ENCODE measurements at regions not wholly inside any gene's neighbourhood (a gene's known extent, or its start where the extent isn't known, plus 50 kb on each side); places are given as distances from the start of the nearest gene placed in this dataset.

DNA sequence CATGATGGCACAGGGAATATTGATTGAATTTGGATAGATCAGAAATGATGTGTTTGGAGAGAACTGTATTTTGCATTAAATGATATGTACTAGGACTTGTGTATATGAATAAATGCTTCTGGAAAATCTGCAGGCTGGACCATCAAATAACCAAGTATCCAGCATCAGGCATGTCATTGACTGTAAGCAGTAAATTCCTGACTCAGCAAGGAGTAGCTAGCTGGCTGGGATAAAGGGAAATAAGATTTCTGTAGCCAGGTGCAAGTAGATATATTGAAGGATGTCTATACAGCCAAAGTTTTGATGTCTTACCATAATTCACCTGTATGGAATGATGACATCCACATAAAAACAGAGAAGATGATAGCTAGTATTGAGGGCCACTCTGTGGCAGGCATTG, 809.6 kb downstream of the CDH11 start:
- no TSS peak for BruUV-seq (replicated peaks)
- TF ChIP-seq TCF7 (IDR thresholded peaks at IDR 0.05; ENCODE audit: borderline replicate concordance), result no peak
- no peak for TF ChIP-seq YBX1 (IDR thresholded peaks at IDR 0.05)
- TF ChIP-seq ETV6 (conservative IDR thresholded peaks at IDR 0.05 in 1 of 2, IDR thresholded peaks at IDR 0.05 in 1 of 2; ENCODE audit: borderline replicate concordance in 1 of 2, low read depth in 1 of 2), result no peak
- TF ChIP-seq LARP7 (IDR thresholded peaks at IDR 0.05), result no peak
- TF ChIP-seq YY1 (IDR thresholded peaks at IDR 0.05; ENCODE audit: low read depth, low read length), result no peak
- TF ChIP-seq, protein P1, sequence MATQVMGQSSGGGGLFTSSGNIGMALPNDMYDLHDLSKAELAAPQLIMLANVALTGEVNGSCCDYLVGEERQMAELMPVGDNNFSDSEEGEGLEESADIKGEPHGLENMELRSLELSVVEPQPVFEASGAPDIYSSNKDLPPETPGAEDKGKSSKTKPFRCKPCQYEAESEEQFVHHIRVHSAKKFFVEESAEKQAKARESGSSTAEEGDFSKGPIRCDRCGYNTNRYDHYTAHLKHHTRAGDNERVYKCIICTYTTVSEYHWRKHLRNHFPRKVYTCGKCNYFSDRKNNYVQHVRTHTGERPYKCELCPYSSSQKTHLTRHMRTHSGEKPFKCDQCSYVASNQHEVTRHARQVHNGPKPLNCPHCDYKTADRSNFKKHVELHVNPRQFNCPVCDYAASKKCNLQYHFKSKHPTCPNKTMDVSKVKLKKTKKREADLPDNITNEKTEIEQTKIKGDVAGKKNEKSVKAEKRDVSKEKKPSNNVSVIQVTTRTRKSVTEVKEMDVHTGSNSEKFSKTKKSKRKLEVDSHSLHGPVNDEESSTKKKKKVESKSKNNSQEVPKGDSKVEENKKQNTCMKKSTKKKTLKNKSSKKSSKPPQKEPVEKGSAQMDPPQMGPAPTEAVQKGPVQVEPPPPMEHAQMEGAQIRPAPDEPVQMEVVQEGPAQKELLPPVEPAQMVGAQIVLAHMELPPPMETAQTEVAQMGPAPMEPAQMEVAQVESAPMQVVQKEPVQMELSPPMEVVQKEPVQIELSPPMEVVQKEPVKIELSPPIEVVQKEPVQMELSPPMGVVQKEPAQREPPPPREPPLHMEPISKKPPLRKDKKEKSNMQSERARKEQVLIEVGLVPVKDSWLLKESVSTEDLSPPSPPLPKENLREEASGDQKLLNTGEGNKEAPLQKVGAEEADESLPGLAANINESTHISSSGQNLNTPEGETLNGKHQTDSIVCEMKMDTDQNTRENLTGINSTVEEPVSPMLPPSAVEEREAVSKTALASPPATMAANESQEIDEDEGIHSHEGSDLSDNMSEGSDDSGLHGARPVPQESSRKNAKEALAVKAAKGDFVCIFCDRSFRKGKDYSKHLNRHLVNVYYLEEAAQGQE (IDR thresholded peaks at IDR 0.05; ENCODE audit: low read depth, low read length), result no peak
- TF ChIP-seq, protein P2, sequence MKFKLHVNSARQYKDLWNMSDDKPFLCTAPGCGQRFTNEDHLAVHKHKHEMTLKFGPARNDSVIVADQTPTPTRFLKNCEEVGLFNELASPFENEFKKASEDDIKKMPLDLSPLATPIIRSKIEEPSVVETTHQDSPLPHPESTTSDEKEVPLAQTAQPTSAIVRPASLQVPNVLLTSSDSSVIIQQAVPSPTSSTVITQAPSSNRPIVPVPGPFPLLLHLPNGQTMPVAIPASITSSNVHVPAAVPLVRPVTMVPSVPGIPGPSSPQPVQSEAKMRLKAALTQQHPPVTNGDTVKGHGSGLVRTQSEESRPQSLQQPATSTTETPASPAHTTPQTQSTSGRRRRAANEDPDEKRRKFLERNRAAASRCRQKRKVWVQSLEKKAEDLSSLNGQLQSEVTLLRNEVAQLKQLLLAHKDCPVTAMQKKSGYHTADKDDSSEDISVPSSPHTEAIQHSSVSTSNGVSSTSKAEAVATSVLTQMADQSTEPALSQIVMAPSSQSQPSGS (IDR thresholded peaks at IDR 0.05; ENCODE audit: low read length), result no peak
- TF ChIP-seq TCF12 (IDR thresholded peaks at IDR 0.05; ENCODE audit: low read depth, low read length), result no peak
- TF ChIP-seq CBFB (IDR thresholded peaks at IDR 0.05; ENCODE audit: low read depth), result no peak
- no peak for TF ChIP-seq SIX5 (IDR thresholded peaks at IDR 0.05; ENCODE audit: low read depth, low read length, severe bottlenecking)
- no peak for TF ChIP-seq ASH2L (IDR thresholded peaks at IDR 0.05; ENCODE audit: borderline replicate concordance, low read depth)
- no peak for TF ChIP-seq ZNF207 (IDR thresholded peaks at IDR 0.05; ENCODE audit: borderline replicate concordance)
- no peak for TF ChIP-seq EP300 (IDR thresholded peaks at IDR 0.05; ENCODE audit: borderline replicate concordance in 1 of 2, control insufficient read depth in 1 of 2, low read depth in 2 of 2, low read length in 2 of 2)
- no peak for TF ChIP-seq RCOR1 (conservative IDR thresholded peaks at IDR 0.05; ENCODE audit: low read depth, low read length)
- no peak for TF ChIP-seq KLF5 (IDR thresholded peaks at IDR 0.05; ENCODE audit: partially characterized antibody)
- no peak for TF ChIP-seq STAT3 (IDR thresholded peaks at IDR 0.05; ENCODE audit: low read depth, low read length)
- TF ChIP-seq EGR1 (IDR thresholded peaks at IDR 0.05; ENCODE audit: borderline replicate concordance in 1 of 2, low read depth in 2 of 2, low read length in 2 of 2), result no peak
- TF ChIP-seq, protein P3, sequence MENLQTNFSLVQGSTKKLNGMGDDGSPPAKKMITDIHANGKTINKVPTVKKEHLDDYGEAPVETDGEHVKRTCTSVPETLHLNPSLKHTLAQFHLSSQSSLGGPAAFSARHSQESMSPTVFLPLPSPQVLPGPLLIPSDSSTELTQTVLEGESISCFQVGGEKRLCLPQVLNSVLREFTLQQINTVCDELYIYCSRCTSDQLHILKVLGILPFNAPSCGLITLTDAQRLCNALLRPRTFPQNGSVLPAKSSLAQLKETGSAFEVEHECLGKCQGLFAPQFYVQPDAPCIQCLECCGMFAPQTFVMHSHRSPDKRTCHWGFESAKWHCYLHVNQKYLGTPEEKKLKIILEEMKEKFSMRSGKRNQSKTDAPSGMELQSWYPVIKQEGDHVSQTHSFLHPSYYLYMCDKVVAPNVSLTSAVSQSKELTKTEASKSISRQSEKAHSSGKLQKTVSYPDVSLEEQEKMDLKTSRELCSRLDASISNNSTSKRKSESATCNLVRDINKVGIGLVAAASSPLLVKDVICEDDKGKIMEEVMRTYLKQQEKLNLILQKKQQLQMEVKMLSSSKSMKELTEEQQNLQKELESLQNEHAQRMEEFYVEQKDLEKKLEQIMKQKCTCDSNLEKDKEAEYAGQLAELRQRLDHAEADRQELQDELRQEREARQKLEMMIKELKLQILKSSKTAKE (IDR thresholded peaks at IDR 0.05; ENCODE audit: low read depth, poor library complexity, severe bottlenecking), result no peak
- TF ChIP-seq NFYA (IDR thresholded peaks at IDR 0.05; ENCODE audit: borderline replicate concordance, low read depth, low read length), result no peak
- TF ChIP-seq ZNF622 (IDR thresholded peaks at IDR 0.05), result no peak
- Histone ChIP-seq H2AFZ (ENCODE audit: control insufficient read depth, low read depth, low read length) (no peak overlapping the region), H3K79me2 (ENCODE audit: control insufficient read depth, insufficient read depth, low read length) (no peaks in the 10 kb centered on the region), H3K4me2 (ENCODE audit: control insufficient read depth, insufficient read depth) (no peak overlapping the region), H3K27me3 (replicated peaks in 1 of 2; ENCODE audit: control insufficient read depth in 2 of 2, insufficient read depth in 2 of 2, low read length in 1 of 2) (no peaks in the 10 kb centered on the region), H3K27ac (ENCODE audit: control insufficient read depth, insufficient read depth) (no peak overlapping the region), H3K4me1 (ENCODE audit: control insufficient read depth, insufficient read depth, low read length) (no peaks in the 10 kb centered on the region), H3K4me3 (no peak overlapping the region), H4K20me1 (ENCODE audit: control insufficient read depth, insufficient read depth) (no peaks in the 10 kb centered on the region), H3K9me3 (replicated peaks; ENCODE audit: control insufficient read depth, insufficient read depth, low read length) (no peaks in the 10 kb centered on the region), H3K36me3 (ENCODE audit: control insufficient read depth in 2 of 2, insufficient read depth in 2 of 2, low read length in 1 of 2) (no peaks in the 10 kb centered on the region), H3K9ac (ENCODE audit: control insufficient read depth, insufficient read depth, low read length) (no peak overlapping the region)
- in situ Hi-C loops (cut with MboI), result no loop called here
- no peak for FAIRE-seq
- ChIA-PET POLR2A (no interaction called here), RAD21 (ENCODE audit: unreplicated experiment) (interaction anchor here (0.6 kb wide), 1 partner anchor 460 kb away, joined by 3 read pairs; no protein-coding TSS in a partner anchor), SMC1A (ENCODE audit: uncharacterized antibody, unreplicated experiment) (interaction anchor here (0.5 to 0.6 kb wide), 2 partner anchors 16 to 174 kb away, joined by 3 to 4 read pairs; no protein-coding TSS in a partner anchor), CTCF (interaction anchor here (0.9 kb wide), 1 partner anchor 35 kb away, joined by 4 read pairs; no protein-coding TSS in a partner anchor)
- no peak for DNase-seq (ENCODE audit: low read depth, low spot score)
- no peak for ATAC-seq
- intact Hi-C loops (cut with micrococcal nuclease; ENCODE audit: unreplicated experiment), result no loop called here
